HS-5 (cell line): ENCODE measurements at regions not wholly inside any gene's neighbourhood (a gene's known extent, or its start where the extent isn't known, plus 50 kb on each side); places are given as distances from the start of the nearest gene placed in this dataset.
"Not testable (repeated sequence)": the region's sequence is repeated elsewhere in the genome, so short reads cannot be mapped to it uniquely, and the experiment has no call there.

Experiments used
- DNase-seq: peaks from one replicate; pipeline ENCODE4 v3.0.0-alpha.2; 2012; ENCODE audit warnings: low read depth

- DNase-seq: no peak
Measured at GRCh38 chr4:81375745-81376144, 96.0 kb downstream of the RASGEF1B start.

- DNase-seq: no peak
Measured at GRCh38 chr4:81369886-81370285, 101.8 kb downstream of the RASGEF1B start.

GRCh38 chr4:81366779-81367178, 104.9 kb downstream of the RASGEF1B start:
- no peak for DNase-seq

- no peak for DNase-seq
Measured at GRCh38 chr4:81360737-81361136, 111.0 kb downstream of the RASGEF1B start.

- DNase-seq: no peak
Measured at GRCh38 chr4:81359207-81359606, 112.5 kb downstream of the RASGEF1B start.

- DNase-seq: no peak
Measured at GRCh38 chr4:81358154-81358553, 113.6 kb downstream of the RASGEF1B start.

- no peak for DNase-seq
Measured at GRCh38 chr4:81356621-81357020, 115.1 kb downstream of the RASGEF1B start.

- no peak for DNase-seq
Measured at GRCh38 chr4:81355136-81355535, 116.6 kb downstream of the RASGEF1B start.

GRCh38 chr4:81353861-81354260, 117.8 kb downstream of the RASGEF1B start:
- no peak for DNase-seq

- no peak for DNase-seq
Measured at GRCh38 chr4:81352446-81352835, 119.3 kb downstream of the RASGEF1B start.

- DNase-seq: no peak
Measured at GRCh38 chr4:81351654-81352445, 119.9 kb downstream of the RASGEF1B start.

GRCh38 chr4:81350040-81350439, 121.7 kb downstream of the RASGEF1B start:
- no peak for DNase-seq

- no peak for DNase-seq
Measured at GRCh38 chr4:81348778-81349094, 123.0 kb downstream of the RASGEF1B start.

- DNase-seq: no peak
Measured at GRCh38 chr4:81348086-81348777, 123.5 kb downstream of the RASGEF1B start.

GRCh38 chr4:81346719-81347118, 125.0 kb downstream of the RASGEF1B start:
- no peak for DNase-seq

GRCh38 chr4:81343536-81343935, 128.2 kb downstream of the RASGEF1B start:
- DNase-seq: no peak

GRCh38 chr4:81343046-81343445, 128.0 kb upstream of the PRKG2 start:
- no peak for DNase-seq

- DNase-seq: no peak
Measured at GRCh38 chr4:81337211-81337610, 122.2 kb upstream of the PRKG2 start.

- no peak for DNase-seq
Measured at GRCh38 chr4:81335122-81335912, 120.3 kb upstream of the PRKG2 start.

- no peak for DNase-seq
Measured at GRCh38 chr4:81330018-81330417, 115.0 kb upstream of the PRKG2 start.

GRCh38 chr4:81326581-81326980, 111.6 kb upstream of the PRKG2 start:
- DNase-seq: no peak

- not testable (repeated sequence) for DNase-seq
Measured at GRCh38 chr4:81324594-81324993, 109.6 kb upstream of the PRKG2 start.

- DNase-seq: no peak
Measured at GRCh38 chr4:81319657-81320056, 104.6 kb upstream of the PRKG2 start.
